ENCODE measurements at regions not wholly inside any gene's neighbourhood (a gene's known extent, or its start where the extent isn't known, plus 50 kb on each side); places are given as distances from the start of the nearest gene placed in this dataset.

DNA sequence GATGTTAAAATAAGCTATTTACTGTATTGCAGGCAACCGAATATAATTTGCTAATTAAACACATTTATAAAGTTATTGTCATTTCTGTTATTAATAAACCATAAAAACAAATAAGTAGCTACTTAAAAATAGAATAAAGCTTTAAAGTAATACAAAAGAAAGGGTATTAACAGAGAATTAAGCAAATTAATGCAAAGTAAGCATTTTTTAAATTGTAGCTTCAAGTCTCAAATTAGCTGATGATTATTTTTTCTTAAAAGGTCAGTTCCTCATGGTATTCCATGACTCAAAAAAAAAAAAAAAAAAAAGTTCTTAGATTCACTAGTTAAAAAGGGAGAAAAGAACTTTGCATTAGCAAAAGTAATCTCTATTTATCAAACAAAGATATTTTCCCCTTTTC lies 292.5 kb downstream of the SLITRK1 start:
- DNase-seq, result no peak

DNA sequence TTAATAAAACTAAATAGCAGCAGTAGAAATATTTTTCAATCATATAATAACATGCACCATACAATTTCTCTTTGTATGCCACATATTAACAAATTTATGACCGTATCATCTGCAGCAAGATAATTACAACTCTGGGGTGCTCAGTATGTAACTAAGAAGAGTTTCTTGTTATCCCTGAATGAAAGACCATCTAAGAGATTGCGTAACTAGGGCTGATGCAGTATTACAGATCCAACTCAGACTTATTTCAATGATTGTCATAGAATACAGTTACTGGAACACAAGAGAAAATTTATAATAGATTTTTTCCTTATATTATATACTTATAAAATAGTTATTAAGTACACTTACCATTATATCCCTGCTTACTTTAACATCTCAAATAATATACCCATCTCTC lies 305.1 kb downstream of the SLITRK1 start:
- DNase-seq, result no peak

DNA sequence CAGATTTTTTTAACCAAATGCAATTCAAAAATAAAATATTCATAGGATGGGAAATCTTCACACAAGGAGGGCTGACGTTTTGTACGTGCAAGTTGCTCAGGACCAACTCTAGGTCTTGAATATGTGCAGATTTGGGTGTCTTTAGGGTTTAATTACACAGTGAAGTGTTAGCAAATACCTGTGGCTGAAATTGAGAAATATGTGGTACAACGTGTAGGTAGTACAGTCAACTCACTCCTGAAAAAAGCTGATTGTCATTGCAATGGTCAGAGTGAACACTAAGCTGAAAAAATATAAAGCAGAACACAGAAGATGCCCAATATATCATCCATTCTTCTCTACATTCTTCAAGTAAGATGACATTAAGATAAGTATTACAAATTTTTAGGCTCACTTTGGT lies 314.3 kb downstream of the SLITRK1 start:
- DNase-seq, result no peak

DNA sequence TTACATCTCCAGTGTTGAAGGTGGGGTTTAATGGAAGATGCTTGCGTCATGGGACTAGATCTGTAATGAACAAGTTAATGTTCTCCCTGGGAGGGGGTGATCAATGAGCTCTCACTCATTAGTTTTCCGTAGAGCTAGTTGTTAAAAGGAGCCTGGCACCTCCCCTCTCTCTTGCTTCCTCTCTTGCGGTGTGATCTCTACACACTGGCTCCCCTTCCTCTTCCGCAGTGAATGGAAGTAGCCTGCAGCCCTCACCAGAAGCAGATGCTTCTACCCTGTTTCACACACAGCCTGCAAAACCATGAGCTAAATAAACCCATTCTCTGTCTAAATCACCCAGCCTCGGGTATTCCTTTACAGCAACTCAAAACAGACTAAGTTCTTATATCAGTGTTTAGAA lies 318.8 kb downstream of the SLITRK1 start:
- no peak for DNase-seq

- DNase-seq, result no peak
Observed at GRCh38 chr13:83557845-83558244, 324.4 kb downstream of the SLITRK1 start.

DNA sequence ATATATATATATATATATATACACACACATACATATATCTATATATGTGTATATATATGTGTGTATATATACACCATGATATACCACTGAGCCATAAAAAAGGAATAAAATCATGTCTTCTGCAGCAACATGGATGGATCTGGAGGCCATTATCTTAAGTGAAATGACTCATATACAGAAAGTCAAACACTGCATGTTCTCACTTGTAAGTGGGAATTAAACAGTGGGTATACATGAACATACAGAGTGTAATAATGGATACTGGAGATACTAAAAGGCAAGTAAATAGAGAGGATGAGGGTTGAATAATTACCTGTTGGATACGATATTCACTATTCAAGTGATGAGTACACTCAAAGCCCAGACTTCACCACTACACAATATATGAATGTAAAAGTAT lies 332.6 kb downstream of the SLITRK1 start:
- DNase-seq, result no peak

GRCh38 chr13:83547043-83547442 lies 335.2 kb downstream of the SLITRK1 start:
- no peak for DNase-seq

DNA sequence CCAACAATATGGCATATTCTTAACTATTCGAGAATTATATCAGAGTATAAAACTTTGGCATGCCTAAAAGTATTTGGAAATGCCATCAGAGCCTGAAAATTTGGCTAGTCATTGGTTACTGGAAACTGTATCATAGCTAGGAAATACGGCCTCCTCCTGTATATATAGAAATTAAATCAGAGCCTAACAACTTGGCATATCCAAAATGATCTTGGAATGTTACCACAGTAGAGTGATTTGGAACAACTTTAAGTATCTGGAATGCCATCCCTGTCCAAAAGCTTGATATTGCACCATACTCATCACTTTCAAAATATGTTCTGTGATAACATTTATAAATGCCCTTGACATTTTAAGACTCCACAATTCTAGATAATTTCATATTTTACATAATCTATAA lies 335.8 kb downstream of the SLITRK1 start:
- DNase-seq, result no peak

DNA sequence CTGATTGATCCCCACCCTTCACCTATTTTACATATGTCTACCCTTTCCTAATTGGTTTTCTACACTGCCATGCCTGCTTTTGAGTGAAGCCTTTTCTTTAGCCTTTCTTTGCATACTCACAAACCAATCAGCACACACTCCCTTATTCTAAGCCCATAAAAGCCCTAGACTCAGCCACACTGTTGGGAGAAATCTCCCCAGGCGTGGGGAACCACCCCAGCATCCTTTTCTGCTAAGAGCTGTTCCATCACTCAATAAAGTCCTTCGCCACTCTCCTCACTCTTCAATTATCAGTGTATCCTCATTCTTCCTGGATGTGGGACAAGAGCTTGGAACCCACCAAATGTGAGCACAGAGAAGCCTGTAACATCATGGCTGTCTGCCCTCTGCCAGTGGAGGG lies 343.6 kb downstream of the SLITRK1 start:
- no peak for DNase-seq

DNA sequence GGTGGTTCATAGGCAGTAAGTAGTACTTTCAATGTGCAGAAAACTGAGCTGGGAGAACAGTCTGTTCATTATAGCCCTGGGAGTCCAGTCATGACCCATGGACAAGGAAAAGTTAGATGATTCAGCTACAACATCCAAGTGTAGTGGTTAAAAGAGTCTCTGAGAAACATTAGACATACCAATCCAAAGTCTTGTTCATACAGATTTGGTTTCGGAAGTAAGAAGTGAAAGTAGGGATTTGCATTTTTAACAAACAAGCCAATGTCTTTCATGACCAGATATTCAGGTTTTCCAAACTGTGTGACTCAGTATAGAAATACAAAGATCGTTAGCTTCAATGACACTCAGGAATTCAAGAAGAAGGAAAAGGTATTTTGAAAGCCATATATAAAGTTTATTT lies 345.3 kb downstream of the SLITRK1 start:
- no peak for DNase-seq

GRCh38 chr13:83536153-83536552 lies 346.1 kb downstream of the SLITRK1 start:
- DNase-seq, result no peak

DNA sequence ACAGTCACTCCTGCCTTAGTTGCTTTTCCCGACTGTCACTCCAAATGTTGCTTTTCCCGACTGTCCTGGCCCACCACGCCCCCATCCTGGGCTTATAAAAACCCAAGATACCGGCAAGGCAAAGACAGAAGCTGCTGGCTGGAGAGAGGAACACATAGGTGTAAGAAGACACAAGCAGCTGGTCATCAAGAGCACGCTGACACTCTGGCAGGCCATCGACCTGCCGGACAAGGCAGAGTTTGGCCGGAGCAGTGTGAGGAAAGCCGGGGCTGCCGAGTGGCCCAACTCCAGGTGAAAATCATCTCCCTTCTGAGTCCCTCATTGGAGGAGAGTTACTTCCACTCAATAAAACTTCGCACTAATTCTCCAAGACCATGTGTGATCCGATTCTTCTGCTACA lies 349.5 kb downstream of the SLITRK1 start:
- no peak for DNase-seq

DNA sequence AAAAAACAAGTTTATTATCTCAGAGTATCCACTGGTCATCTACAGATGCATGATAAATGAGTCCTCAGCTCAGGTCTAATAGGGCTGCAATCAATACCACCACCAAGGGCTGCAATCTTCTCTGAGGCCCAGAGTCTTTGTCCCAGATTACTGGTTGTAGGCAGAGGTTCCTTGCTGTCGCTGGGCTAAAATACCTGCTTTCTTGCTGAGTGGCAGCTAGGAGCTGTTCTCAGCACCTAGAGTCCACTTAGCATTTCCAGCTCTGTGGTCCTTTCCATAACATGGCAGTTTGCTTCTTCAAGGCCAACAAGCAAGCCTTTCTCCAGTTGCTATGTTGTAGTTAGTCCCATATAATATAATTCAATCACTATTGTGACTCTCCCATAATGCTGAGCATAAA lies 351.3 kb downstream of the SLITRK1 start:
- DNase-seq, result no peak

DNA sequence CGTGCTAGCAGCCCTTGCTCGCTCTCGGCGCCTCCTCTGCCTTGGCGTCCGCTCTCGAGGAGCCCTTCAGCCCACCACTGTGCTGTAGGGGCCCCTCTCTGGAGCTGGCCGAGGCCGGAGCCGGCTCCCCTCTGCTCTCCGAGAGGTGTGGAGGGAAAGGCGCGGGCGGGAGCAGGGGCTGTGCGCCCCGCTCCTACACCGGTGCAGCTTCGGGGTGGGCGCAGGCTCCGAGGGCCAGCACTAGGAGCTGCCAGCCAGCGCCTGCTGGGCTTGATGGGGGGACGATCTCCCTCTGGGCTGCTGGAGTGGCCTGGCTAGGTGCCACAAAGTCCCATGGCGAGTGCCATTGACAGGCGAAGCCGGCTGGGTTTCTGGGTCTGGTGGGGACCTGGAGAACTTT lies 365.5 kb downstream of the SLITRK1 start:
- no peak for DNase-seq

GRCh38 chr13:83515268-83516015 lies 366.8 kb downstream of the SLITRK1 start:
- no peak for DNase-seq

GRCh38 chr13:83508771-83509301 lies 373.4 kb downstream of the SLITRK1 start:
- no peak for DNase-seq

GRCh38 chr13:83503424-83503823 lies 378.9 kb downstream of the SLITRK1 start:
- no peak for DNase-seq

DNA sequence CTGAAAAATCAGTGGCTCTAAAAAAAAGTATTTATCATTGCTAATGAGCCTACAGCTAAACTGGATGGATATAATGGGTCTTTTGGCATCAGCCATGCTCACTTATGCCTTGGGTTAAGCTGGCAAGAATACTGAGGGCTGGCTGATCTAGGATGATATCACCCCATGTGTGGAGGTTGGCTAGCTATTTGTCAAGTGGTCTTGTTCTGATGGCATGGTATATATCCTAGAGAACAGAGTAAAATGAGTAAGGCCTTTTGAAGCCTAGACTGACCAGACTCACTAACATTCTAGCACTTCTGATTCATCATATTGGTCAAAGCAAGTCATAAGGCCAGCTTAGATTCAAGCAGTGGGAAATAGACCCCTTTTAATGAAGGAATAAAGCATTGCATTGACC lies 383.0 kb downstream of the SLITRK1 start:
- no peak for DNase-seq

DNA sequence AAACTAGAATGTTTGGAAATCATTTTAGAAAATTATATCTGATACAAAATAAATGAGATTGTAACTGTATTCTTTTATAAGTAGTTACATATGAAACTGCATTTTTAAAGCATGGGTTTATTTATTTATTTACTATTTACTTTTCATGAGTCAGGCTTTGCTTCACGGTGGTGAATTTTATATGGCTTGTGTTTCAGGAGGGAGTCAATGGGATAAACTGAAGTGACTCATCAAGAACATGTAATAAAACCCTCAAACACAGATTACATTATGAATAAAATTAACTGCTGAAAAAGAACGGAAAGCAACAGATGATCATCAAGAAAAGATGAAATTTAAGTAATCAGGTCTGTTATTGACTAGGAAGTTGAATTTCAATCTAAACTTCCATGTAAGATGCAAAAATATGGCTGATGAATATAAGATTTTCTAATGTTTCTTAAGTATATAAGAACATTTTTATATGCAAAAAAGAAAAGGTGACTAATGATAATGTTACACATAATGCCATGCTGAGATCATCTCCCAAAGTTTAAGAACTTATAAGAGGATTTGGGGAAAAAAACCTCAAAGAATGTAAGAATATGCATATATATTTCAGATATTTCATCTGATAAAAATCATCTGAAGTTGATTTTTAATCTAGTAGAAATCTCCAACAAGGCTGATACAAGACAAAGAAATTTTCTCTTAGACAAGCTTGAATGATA lies 383.6 kb downstream of the SLITRK1 start:
- no peak for DNase-seq

DNA sequence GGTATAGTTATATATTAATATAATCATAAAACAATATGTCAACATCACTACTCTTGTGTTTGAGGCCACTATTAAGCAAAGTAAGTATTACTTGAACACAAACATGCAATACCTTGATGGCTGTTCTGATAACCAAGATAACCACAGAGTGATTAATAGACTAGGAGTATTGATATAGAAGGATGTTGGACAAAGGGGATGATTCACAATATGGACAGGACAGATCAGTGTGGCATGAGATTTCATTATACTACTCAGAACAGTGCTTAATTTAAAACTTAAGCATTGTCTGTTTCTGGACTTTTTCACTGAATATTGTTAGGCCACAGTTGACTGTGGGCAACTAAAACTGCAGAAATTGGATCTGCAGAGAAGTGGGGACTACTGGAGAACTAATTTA lies 384.2 kb downstream of the SLITRK1 start:
- no peak for DNase-seq

DNA sequence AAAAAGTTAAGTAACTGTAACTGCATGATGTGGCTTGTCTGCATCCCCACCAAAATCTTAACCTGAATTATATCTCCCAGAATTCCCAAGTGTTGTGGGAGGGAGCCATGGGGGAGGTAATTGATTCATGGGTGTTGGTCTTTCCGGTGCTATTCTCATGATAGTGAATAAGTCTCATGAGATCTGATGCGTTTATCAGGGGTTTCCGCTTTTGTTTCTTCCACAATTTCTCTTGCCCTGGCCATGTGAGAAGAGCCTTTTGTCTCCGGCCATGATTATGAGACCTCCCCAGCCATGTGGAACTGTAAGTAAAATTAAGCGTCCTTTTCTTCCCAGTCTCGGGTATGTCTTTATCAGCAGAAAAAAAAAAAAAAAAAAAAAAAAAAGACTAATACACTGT lies 385.8 kb downstream of the SLITRK1 start:
- no peak for DNase-seq

DNA sequence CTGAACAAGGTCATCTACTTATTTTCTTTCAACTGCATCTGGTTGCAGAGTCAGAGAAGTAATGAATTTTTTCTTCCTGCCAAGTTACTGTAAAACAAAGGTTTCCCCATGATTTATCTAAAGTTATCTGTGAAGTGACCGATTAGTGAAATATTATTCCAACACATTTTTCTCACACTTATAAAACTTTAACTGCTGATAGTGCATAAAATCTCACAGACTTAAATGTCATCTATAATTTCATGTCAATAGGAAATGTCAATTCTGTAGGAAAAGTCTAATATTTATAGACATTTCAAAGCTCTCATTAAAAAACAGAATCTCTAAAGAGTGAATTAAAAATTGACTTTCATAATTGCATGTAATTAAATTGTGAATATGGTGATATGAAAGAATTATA lies 397.2 kb downstream of the SLITRK1 start:
- no peak for DNase-seq

GRCh38 chr13:83471011-83471410 lies 411.3 kb downstream of the SLITRK1 start:
- no peak for DNase-seq

DNA sequence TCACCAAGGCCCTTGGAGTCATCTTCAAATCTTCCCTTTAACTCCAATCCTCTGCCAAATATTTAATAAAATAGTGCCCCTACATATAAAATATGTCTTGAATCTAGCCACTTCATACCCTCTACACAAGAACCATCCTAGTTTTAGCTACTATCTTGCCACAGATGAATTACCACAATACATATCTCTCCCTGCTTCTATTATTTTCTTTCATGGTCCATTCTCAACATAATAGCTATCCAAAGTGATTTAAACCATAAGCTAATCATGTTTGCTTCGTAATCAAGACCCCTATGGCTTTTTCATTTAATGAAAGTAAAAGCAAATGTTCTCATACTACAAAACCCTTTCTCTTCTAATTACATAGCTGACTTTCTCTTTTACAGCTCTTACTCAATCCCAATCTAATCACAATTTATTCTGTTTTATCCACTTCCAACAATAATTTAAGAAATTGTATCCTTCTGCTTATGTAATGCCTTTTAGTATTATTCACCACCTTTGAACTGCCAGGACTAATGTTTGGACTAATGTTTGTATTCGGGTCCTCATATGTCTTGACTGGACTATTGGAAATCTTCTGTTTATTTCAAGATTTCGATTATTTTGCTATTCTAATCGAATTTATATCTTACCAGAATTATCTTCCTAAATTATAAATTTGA lies 412.0 kb downstream of the SLITRK1 start:
- no peak for DNase-seq

Data from AML-193 (cell line).